ENCODE measurements at regions not wholly inside any gene's neighbourhood (a gene's known extent, or its start where the extent isn't known, plus 50 kb on each side); places are given as distances from the start of the nearest gene placed in this dataset.
A peak's percentile ranks its signal among the peaks of the same experiment; 100 is the strongest.

DNA sequence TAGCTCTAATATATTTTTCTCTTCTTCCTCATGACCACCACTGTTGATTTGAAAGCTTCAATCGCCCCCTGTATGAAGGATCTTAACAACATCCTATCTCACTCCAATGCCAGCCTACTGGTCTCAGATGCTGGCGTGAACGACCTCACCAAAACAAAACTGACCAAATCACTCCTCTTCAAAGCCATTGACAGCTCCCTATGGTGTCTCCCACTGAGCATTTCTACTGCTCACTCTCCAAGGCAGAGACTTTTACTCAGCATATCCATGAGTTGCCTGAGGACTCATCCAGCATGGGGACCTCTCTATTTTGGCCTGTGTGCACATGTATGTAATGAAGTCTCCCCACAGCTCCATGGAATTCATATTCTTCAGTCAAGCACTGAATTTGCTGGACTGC is 520.4 kb downstream of the TFAP2B start:
- H3K4me1 Mint-ChIP-seq (ENCODE audit: insufficient read depth, unreplicated experiment): no peaks in the 10 kb centered on the region
- DNase-seq (ENCODE audit: unreplicated experiment): no peak
- H3K27me3 Mint-ChIP-seq (ENCODE audit: insufficient read depth, unreplicated experiment): no peaks in the 10 kb centered on the region
- H3K4me3 Mint-ChIP-seq (ENCODE audit: unreplicated experiment): no peak overlapping the region
- POLR2A ChIA-PET: interaction anchor here (0.7 kb wide), 1 partner anchor 1034 kb away, joined by 3 read pairs; no protein-coding TSS in a partner anchor
- no peaks in the 10 kb centered on the region for H3K9me3 Mint-ChIP-seq (ENCODE audit: unreplicated experiment)
- intact Hi-C loops (cut with micrococcal nuclease): no loop called here
- H3K27ac Mint-ChIP-seq (ENCODE audit: low read depth, unreplicated experiment): no peak overlapping the region
- CTCF ChIA-PET: interaction anchor here (0.6 to 1.4 kb wide), 2 partner anchors 10 to 1713 kb away, joined by 3 to 7 read pairs; no protein-coding TSS in a partner anchor
- no TSS peak for BruUV-seq (replicated peaks)
- TF ChIP-seq, protein P1, sequence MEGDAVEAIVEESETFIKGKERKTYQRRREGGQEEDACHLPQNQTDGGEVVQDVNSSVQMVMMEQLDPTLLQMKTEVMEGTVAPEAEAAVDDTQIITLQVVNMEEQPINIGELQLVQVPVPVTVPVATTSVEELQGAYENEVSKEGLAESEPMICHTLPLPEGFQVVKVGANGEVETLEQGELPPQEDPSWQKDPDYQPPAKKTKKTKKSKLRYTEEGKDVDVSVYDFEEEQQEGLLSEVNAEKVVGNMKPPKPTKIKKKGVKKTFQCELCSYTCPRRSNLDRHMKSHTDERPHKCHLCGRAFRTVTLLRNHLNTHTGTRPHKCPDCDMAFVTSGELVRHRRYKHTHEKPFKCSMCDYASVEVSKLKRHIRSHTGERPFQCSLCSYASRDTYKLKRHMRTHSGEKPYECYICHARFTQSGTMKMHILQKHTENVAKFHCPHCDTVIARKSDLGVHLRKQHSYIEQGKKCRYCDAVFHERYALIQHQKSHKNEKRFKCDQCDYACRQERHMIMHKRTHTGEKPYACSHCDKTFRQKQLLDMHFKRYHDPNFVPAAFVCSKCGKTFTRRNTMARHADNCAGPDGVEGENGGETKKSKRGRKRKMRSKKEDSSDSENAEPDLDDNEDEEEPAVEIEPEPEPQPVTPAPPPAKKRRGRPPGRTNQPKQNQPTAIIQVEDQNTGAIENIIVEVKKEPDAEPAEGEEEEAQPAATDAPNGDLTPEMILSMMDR (IDR thresholded peaks at IDR 0.05; ENCODE audit: unreplicated experiment): no peak
- H3K36me3 Mint-ChIP-seq (ENCODE audit: insufficient read depth, unreplicated experiment): no peaks in the 10 kb centered on the region

DNA sequence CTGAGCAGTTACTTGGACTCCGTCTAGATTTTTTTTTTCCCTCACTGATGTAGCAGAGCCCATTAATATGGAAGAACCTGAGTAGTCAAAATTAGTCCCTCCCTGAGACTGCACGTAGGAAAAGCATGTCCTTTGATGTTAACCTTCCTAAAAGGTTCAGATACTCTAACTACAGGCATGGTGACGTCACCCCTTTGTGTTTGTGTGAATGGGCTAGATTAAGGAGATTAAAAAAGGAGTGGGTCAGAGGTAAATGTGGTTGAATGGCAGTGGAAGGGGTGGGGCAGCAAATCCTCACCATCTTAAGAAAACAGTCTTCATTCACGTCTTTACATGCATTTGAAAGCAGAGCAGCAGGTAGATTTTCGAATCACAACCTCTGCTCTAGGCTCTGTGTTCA is 521.1 kb downstream of the TFAP2B start:
- no TSS peak for BruUV-seq (replicated peaks)
- TF ChIP-seq, protein P1 (IDR thresholded peaks at IDR 0.05; ENCODE audit: unreplicated experiment): no peak

DNA sequence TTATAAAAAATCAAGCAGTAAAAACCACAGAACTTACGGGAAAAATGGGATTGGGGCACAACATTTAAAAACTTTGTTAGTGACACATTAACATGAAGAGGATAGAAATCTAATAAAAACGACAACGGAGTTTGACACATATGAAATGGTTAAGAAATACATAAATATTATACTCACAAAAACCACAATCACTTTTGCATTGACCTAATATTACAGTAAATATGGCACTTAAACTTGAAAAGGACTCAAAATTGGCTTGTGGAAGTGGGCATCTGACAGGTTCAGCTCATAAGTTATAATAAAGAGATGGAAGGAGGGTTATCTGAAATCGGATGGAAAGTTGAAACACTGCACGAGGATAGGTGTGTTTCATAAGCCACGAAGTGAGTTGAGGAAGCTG is 523.7 kb downstream of the TFAP2B start:
- ChIA-PET POLR2A (no interaction called here), CTCF (no interaction called here)
- no peak overlapping the region for H3K27ac Mint-ChIP-seq (ENCODE audit: low read depth, unreplicated experiment)
- H3K4me1 Mint-ChIP-seq (ENCODE audit: insufficient read depth, unreplicated experiment): no peaks in the 10 kb centered on the region
- peaks cover 24% of the 10 kb centered on the region for H3K9me3 Mint-ChIP-seq (ENCODE audit: unreplicated experiment)
- no peak overlapping the region for H3K4me3 Mint-ChIP-seq (ENCODE audit: unreplicated experiment)
- no TSS peak for BruUV-seq (replicated peaks)
- intact Hi-C loops (cut with micrococcal nuclease): no loop called here
- no peaks in the 10 kb centered on the region for H3K27me3 Mint-ChIP-seq (ENCODE audit: insufficient read depth, unreplicated experiment)
- H3K36me3 Mint-ChIP-seq (ENCODE audit: insufficient read depth, unreplicated experiment): no peaks in the 10 kb centered on the region
- no peak for DNase-seq (ENCODE audit: unreplicated experiment)
- TF ChIP-seq, protein P1 (IDR thresholded peaks at IDR 0.05; ENCODE audit: unreplicated experiment): no peak

More for the DNA sequence above, 521.1 kb downstream of the TFAP2B start:
- intact Hi-C loops (cut with micrococcal nuclease): no loop called here
- H3K27me3 Mint-ChIP-seq (ENCODE audit: insufficient read depth, unreplicated experiment): no peaks in the 10 kb centered on the region
- CTCF ChIA-PET: interaction anchor here (0.6 kb wide), 3 partner anchors 9 to 50 kb away, joined by 3 to 4 read pairs (median 3); no protein-coding TSS in a partner anchor
- no peaks in the 10 kb centered on the region for H3K4me1 Mint-ChIP-seq (ENCODE audit: insufficient read depth, unreplicated experiment)
- H3K9me3 Mint-ChIP-seq (ENCODE audit: unreplicated experiment): peaks cover 1% of the 10 kb centered on the region
- POLR2A ChIA-PET: interaction anchor here (0.6 to 0.7 kb wide), 2 partner anchors 147 to 1034 kb away, joined by 3 read pairs; no protein-coding TSS in a partner anchor
- H3K36me3 Mint-ChIP-seq (ENCODE audit: insufficient read depth, unreplicated experiment): no peaks in the 10 kb centered on the region
- peak; percentile 21 for DNase-seq (ENCODE audit: unreplicated experiment)
- H3K27ac Mint-ChIP-seq (ENCODE audit: low read depth, unreplicated experiment): no peak overlapping the region
- no peak overlapping the region for H3K4me3 Mint-ChIP-seq (ENCODE audit: unreplicated experiment)

DNA sequence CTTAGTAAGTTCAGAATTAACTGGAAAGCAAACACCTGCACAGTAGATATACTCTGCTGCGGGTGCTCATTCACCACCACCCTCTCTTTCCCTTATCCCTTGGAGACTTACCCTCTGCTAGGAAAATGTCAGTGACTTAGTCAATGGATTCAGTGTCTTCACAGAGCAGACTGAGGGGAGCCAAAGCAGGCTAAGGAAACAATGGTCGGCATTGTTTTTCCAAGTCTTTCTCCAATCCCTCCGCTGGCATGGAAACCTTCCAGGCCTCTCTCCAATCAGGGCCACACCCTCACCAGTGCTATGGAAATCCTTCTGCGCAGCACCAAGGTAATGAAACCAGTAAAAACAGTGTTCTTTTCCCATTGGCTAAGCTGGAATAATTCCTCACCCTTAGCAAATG is 531.2 kb downstream of the TFAP2B start:
- no peak for DNase-seq (ENCODE audit: unreplicated experiment)
- Mint-ChIP-seq H3K4me3 (ENCODE audit: unreplicated experiment) (no peak overlapping the region), H3K27ac (ENCODE audit: low read depth, unreplicated experiment) (no peak overlapping the region), H3K9me3 (ENCODE audit: unreplicated experiment) (peaks cover 31% of the 10 kb centered on the region), H3K36me3 (ENCODE audit: insufficient read depth, unreplicated experiment) (no peaks in the 10 kb centered on the region), H3K27me3 (ENCODE audit: insufficient read depth, unreplicated experiment) (no peaks in the 10 kb centered on the region), H3K4me1 (ENCODE audit: insufficient read depth, unreplicated experiment) (peaks cover 6% of the 10 kb centered on the region)
- CTCF ChIA-PET: interaction anchor here (0.6 to 3.7 kb wide), 21 partner anchors 8 to 545 kb away, joined by 3 to 26 read pairs (median 4); no protein-coding TSS in a partner anchor
- BruUV-seq (replicated peaks): no TSS peak
- TF ChIP-seq, protein P1 (IDR thresholded peaks at IDR 0.05; ENCODE audit: unreplicated experiment): no peak
- POLR2A ChIA-PET: no interaction called here
- intact Hi-C loops (cut with micrococcal nuclease): loop anchor here (1.0 to 10.0 kb wide), 3 partner anchors 165 to 534 kb away; no protein-coding TSS in a partner anchor

Data from MCF 10A (cell line).